Stimulated activated naive CD8-positive, alpha-beta T cell treated with anti-CD3 and anti-CD28 coated beads, Interleukin-15, Interleukin-2, amounts not matched to agents 100 ng/mL and 50 ng/mL, for 24 hours (primary cell): ENCODE measurements at regions not wholly inside any gene's neighbourhood (a gene's known extent, or its start where the extent isn't known, plus 50 kb on each side); places are given as distances from the start of the nearest gene placed in this dataset.
"Not testable (repeated sequence)": the region's sequence is repeated elsewhere in the genome, so short reads cannot be mapped to it uniquely, and the experiment has no call there.

ENCODE experiments used
- H3K27ac Mint-ChIP-seq: one replicate; pipeline ENCODE4 v1.8.0; 2021; ENCODE audit warnings: mild to moderate bottlenecking, mixed read lengths
- H3K27me3 Mint-ChIP-seq: one replicate; pipeline ENCODE4 v1.8.0; 2021; ENCODE audit warnings: mixed read lengths
- H3K36me3 Mint-ChIP-seq: one replicate; pipeline ENCODE4 v1.8.0; 2021; ENCODE audit warnings: low read depth, mixed read lengths
- H3K4me1 Mint-ChIP-seq: one replicate; pipeline ENCODE4 v1.8.0; 2021; ENCODE audit warnings: low read depth, mixed read lengths
- H3K4me3 Mint-ChIP-seq: one replicate; pipeline ENCODE4 v1.8.0; 2021; ENCODE audit warnings: mild to moderate bottlenecking, mixed read lengths
- H3K9me3 Mint-ChIP-seq: one replicate; pipeline ENCODE4 v1.8.0; 2021; ENCODE audit warnings: mixed read lengths

DNA sequence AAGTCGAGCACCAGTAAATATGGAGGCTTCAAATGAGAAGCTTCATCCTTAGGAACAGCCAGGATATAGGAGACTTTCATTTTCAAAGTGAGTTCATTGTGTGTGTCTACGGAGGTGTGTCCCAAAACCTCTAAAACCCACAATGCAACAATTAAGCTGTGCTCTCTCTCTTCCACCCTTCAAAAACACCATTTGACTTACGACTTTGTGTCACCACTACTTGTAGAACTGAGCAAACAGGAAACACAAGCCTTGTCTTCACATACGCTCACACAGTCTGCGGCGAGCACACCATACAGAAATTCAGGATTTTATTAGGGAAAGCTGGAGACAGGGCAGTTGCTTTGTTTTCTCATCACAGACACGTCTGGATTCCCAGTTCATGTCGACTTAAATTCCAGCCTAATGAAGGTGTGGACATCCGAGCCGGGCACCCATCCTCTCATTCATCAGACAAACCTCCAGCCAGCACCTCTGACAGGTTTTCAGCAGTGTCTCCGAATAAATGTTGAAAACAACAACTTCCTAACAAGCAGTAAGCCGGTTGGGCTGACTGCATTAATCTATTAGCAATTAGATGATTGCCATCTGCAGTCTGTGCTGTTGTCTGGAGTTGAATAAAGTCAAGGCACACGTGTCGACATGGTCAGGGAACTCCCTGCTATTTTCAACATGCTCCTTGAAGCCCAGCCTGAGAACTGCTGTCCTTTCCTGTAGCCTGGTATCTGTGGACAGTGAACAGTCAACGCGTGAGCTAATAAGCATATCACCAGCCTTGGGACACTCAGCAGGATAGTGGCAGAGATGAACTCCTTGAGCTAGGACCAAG, 1411.1 kb downstream of the BRD1 start:
- Mint-ChIP-seq H3K4me3 (no peak overlapping the region), H3K27me3 (peaks cover 18% of the 10 kb centered on the region)

GRCh38 chr22:48415520-48415919, 1412.2 kb downstream of the BRD1 start:
- H3K27ac Mint-ChIP-seq, result no peak overlapping the region
- no peaks in the 10 kb centered on the region for H3K9me3 Mint-ChIP-seq
- no peaks in the 10 kb centered on the region for H3K36me3 Mint-ChIP-seq
- peaks cover 17% of the 10 kb centered on the region for H3K27me3 Mint-ChIP-seq
- H3K4me1 Mint-ChIP-seq, result no peaks in the 10 kb centered on the region
- no peak overlapping the region for H3K4me3 Mint-ChIP-seq

More for the DNA sequence above, 1411.1 kb downstream of the BRD1 start:
- H3K27ac Mint-ChIP-seq, result no peak overlapping the region
- H3K4me1 Mint-ChIP-seq, result no peaks in the 10 kb centered on the region
- no peaks in the 10 kb centered on the region for H3K9me3 Mint-ChIP-seq
- no peaks in the 10 kb centered on the region for H3K36me3 Mint-ChIP-seq

DNA sequence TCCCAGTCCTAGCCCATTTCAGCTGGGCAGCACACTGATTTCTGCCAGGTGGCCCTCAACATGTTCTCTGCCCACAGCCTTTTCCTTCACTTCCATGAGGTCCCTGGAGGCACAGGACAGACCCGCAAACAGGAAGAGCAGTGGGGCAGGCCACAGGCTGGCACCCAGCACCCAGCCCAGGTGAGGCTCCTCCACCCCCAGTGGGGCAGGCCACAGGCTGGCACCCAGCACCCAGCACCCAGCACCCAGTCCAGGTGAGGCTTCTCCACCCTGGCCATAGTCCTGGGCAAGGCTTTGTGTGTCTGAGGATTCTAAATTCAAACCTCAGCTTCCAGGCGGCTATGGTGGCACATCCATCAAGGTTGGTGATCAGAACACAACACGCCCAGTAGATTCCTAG, 1413.0 kb downstream of the BRD1 start:
- no peak overlapping the region for H3K4me3 Mint-ChIP-seq
- no peaks in the 10 kb centered on the region for H3K4me1 Mint-ChIP-seq

DNA sequence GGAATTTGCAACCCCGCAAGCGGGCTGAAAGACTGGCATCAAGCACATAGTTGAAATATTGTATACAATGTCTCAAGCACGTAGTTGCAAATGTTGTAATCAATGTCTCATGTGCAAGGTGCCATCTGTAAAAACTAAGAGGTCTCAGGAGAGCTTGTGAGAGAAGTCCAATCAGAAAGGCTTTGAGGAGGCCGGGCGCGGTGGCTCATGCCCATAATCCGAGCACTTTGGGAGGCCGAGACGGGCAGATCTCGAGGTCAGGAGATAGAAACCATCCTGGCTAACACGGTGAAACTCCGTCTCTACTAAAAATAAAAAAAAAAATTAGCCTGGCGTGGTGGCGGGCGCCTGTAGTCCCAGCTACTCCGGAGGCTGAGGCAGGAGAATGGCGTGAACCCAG, 1414.7 kb downstream of the BRD1 start:
- not testable (repeated sequence) for H3K27ac Mint-ChIP-seq, H3K27me3 Mint-ChIP-seq, H3K36me3 Mint-ChIP-seq, H3K4me1 Mint-ChIP-seq, H3K4me3 Mint-ChIP-seq, H3K9me3 Mint-ChIP-seq

More for the DNA sequence above, 1413.0 kb downstream of the BRD1 start:
- Mint-ChIP-seq H3K36me3 (no peaks in the 10 kb centered on the region), H3K9me3 (no peaks in the 10 kb centered on the region), H3K27me3 (peaks cover 13% of the 10 kb centered on the region), H3K27ac (no peak overlapping the region)

GRCh38 chr22:48410536-48410935, 1417.1 kb downstream of the BRD1 start:
- peaks cover 4% of the 10 kb centered on the region for H3K27me3 Mint-ChIP-seq
- H3K36me3 Mint-ChIP-seq, result no peaks in the 10 kb centered on the region
- no peak overlapping the region for H3K27ac Mint-ChIP-seq
- H3K4me1 Mint-ChIP-seq, result no peaks in the 10 kb centered on the region
- peaks cover 13% of the 10 kb centered on the region for H3K9me3 Mint-ChIP-seq
- no peak overlapping the region for H3K4me3 Mint-ChIP-seq

DNA sequence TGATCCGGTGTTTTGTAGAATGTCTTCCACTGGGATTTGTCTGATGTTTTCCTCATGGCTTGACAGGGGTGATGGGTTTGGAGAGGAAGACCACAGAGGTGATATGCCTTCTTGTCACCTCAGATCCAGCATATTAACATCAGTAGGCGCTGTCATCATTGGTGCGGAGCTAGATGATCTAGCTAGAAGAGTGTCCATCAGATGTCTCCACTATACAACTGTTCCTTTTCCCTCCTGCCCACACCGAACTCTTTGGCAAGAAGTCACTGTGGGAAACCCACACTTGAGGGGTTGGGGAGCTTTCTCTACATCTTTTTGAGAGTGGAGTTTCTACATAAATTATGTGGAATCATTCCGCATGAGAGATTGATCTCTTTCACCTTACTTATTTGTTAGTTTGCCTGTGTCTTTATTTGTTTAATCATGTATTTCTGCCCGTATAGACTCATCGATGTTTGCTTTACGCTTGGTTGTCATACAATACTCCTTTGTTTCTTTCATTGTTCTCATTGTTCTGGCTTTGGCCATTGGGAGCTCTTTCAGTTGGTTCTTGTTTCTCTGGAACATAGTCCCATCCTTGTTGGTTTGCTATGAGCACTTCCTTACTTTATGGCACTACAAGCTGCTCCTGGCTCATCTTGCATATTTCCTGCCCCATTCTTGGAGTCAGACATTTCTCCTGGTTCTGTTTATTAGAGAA, 1420.3 kb downstream of the BRD1 start:
- Mint-ChIP-seq H3K4me1 (no peaks in the 10 kb centered on the region), H3K36me3 (no peaks in the 10 kb centered on the region), H3K9me3 (peaks cover 13% of the 10 kb centered on the region), H3K27me3 (peaks cover 4% of the 10 kb centered on the region), H3K4me3 (no peak overlapping the region), H3K27ac (no peak overlapping the region)

- Mint-ChIP-seq H3K27ac (no peak overlapping the region), H3K36me3 (no peaks in the 10 kb centered on the region), H3K9me3 (peaks cover 13% of the 10 kb centered on the region), H3K27me3 (peaks cover 3% of the 10 kb centered on the region), H3K4me1 (no peaks in the 10 kb centered on the region), H3K4me3 (no peak overlapping the region)
Measured at GRCh38 chr22:48406161-48406560, 1421.5 kb downstream of the BRD1 start.

DNA sequence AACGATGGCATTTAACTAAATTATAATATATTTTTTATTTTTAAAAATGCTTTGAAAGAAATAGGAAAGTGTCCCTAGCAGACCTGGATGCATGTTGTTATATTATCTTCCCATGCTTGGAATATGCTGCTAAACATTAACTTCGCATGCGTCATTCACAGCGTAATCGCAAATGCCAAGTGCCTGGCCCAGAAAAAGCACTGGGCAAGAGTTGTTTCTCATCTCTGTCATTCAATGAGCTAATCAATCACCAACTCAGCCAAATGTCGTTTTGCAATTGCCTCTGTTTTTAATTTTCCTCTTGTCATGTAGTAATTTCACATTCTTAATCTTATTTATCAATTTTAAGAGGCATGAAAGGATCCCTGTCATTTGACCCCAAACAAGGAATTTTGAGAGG, 1421.9 kb downstream of the BRD1 start:
- H3K27ac Mint-ChIP-seq, result no peak overlapping the region
- peaks cover 13% of the 10 kb centered on the region for H3K9me3 Mint-ChIP-seq
- no peak overlapping the region for H3K4me3 Mint-ChIP-seq
- H3K36me3 Mint-ChIP-seq, result no peaks in the 10 kb centered on the region
- H3K4me1 Mint-ChIP-seq, result no peaks in the 10 kb centered on the region
- no peaks in the 10 kb centered on the region for H3K27me3 Mint-ChIP-seq

DNA sequence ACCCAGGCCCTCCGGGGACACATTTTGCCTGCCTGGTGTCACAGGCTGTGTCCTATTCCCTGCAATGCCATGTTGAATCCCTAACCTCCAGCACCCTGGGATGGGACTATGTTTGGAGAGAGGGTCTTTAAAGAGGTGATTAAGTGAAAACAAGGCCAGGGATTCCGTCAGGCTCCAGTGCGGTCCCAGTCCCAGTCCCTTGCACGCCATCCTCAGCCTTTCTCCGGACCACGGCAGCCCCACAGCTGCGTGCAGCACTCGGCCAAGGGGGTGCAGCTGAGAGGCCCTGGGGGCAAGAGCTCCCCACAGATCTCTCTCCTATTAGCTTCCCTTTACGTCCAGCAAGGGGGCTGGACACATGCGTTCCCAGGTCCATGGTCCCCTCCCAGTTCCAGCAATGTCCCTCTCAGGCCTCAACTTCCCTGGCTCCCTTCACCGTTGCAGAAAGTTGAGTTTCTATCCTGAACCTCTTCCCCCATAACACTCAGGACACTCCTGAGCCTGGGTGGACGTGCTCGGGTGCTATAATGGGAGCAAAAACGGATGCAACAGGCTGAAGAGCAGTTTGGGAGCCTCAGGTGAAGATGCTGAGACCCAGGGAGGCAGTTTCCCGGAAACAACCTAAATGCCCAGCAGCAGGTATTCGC, 1422.7 kb downstream of the BRD1 start:
- H3K9me3 Mint-ChIP-seq, result peaks cover 13% of the 10 kb centered on the region
- H3K27me3 Mint-ChIP-seq, result no peaks in the 10 kb centered on the region
- H3K27ac Mint-ChIP-seq, result no peak overlapping the region
- no peaks in the 10 kb centered on the region for H3K4me1 Mint-ChIP-seq
- no peak overlapping the region for H3K4me3 Mint-ChIP-seq
- H3K36me3 Mint-ChIP-seq, result no peaks in the 10 kb centered on the region

DNA sequence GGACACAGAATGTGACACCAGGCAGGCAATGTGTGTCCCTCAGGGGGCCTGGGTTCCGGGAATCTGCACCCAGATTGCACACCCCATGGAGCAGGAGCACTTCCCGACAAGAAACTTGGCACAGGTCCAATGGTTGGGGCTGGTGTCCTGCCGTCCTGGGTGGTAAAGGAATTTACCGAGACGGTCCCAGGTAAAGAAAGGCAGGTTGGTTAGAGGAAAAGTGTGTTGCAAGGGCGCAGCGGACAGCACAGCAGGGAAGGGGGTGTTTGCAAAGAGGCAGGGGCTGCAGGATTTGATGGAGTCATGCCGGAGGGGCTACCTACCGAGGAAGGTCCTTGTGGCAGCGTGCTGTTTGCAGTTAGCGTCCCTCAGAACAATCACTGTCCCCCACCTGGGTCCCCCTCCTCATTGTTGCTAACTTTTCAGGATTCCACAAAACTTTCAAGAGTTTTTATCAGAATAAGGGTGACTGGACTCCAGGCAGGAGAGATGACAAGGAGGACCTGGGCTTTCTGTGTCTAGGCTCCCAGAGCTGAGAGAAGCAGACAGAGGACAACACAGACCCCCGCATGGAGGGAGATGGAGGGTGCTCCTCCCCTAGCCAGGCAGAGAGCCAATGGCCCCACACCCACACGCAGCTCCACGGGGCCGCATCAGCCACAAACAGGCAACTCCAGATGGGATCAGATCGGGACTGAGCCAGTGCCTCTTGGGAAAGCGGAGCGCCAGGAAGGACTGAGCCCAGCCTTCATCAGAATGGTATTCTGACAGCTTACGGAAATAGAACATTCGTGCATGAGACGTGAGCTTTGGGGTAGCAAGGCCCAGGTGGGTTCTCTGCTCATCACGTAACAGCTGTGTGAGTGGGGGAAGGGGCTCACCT, 1423.9 kb downstream of the BRD1 start:
- peaks cover 9% of the 10 kb centered on the region for H3K9me3 Mint-ChIP-seq
- no peaks in the 10 kb centered on the region for H3K36me3 Mint-ChIP-seq
- H3K4me3 Mint-ChIP-seq, result no peak overlapping the region
- no peak overlapping the region for H3K27ac Mint-ChIP-seq
- no peaks in the 10 kb centered on the region for H3K27me3 Mint-ChIP-seq
- H3K4me1 Mint-ChIP-seq, result no peaks in the 10 kb centered on the region

GRCh38 chr22:48402591-48403031, 1425.1 kb downstream of the BRD1 start:
- no peak overlapping the region for H3K4me3 Mint-ChIP-seq
- H3K27ac Mint-ChIP-seq, result no peak overlapping the region
- no peaks in the 10 kb centered on the region for H3K27me3 Mint-ChIP-seq
- peaks cover 2% of the 10 kb centered on the region for H3K9me3 Mint-ChIP-seq
- no peaks in the 10 kb centered on the region for H3K4me1 Mint-ChIP-seq
- no peaks in the 10 kb centered on the region for H3K36me3 Mint-ChIP-seq

DNA sequence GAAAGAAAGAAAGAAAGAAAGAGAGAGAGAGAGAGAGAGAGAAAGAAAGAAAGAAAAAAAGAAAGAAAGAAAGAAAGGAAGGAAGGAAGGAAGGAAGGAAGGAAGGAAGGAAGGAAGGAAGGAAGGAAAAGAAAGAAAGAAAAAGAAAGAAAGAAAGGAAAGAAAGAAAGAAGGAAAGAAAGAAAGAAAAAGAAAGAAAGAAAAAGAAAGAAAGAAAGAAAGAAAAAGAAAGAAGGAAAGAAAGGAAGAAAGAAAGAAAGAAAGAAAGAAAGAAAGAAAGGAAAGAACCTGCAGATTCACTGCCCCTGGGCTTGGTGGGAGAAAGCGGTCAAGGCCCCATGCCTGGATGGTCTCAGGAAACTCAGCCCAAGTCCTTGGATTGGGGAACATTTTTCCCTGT, 1426.2 kb downstream of the BRD1 start:
- H3K36me3 Mint-ChIP-seq, H3K4me3 Mint-ChIP-seq, H3K9me3 Mint-ChIP-seq, H3K27me3 Mint-ChIP-seq, H3K27ac Mint-ChIP-seq, H3K4me1 Mint-ChIP-seq: not testable (repeated sequence)

- no peaks in the 10 kb centered on the region for H3K27me3 Mint-ChIP-seq
- H3K36me3 Mint-ChIP-seq, result no peaks in the 10 kb centered on the region
- no peak overlapping the region for H3K4me3 Mint-ChIP-seq
- H3K4me1 Mint-ChIP-seq, result no peaks in the 10 kb centered on the region
- H3K27ac Mint-ChIP-seq, result no peak overlapping the region
- no peaks in the 10 kb centered on the region for H3K9me3 Mint-ChIP-seq
Measured at GRCh38 chr22:48398181-48398905, 1429.3 kb downstream of the BRD1 start.

- Mint-ChIP-seq H3K9me3 (no peaks in the 10 kb centered on the region), H3K27me3 (no peaks in the 10 kb centered on the region), H3K4me3 (no peak overlapping the region), H3K36me3 (no peaks in the 10 kb centered on the region), H3K27ac (no peak overlapping the region), H3K4me1 (no peaks in the 10 kb centered on the region)
Measured at GRCh38 chr22:48397531-48398180, 1430.0 kb downstream of the BRD1 start.
